Upper lobe of left lung (tissue), 6 donors: ENCODE measurements at regions not wholly inside any gene's neighbourhood (a gene's known extent, or its start where the extent isn't known, plus 50 kb on each side); places are given as distances from the start of the nearest gene placed in this dataset.
A peak's percentile ranks its signal among the peaks of the same experiment; 100 is the strongest.

Experiments
- ATAC-seq, 2 donors: fragments of 200-7000 bp; cut with Tn5 transposase; one replicate each; pipeline ENCODE4 v1.9.1; 2022; ENCODE audit warnings: mild to moderate bottlenecking in 2 of 2, moderate library complexity in 2 of 2; ENCODE audit not compliant: low FRiP score in 2 of 2
- DNase-seq, 2 donors: peaks; one replicate each; pipeline ENCODE4 v3.0.0-alpha.2; 2019 to 2020
- H3K27ac ChIP-seq, 4 donors: fragments of 200-600 bp; sonication (generic); one replicate each; pipeline ENCODE4 v1.5.1; 2016 to 2019
- H3K27me3 ChIP-seq, 4 donors: fragments of 200-600 bp; sonication (generic); one replicate each; pipeline ENCODE4 v1.5.1; 2017 to 2019
- H3K36me3 ChIP-seq, 4 donors: fragments of 200-600 bp; sonication (generic); one replicate each; pipeline ENCODE4 v1.5.1; 2016 to 2019
- H3K4me1 ChIP-seq, 4 donors: fragments of 200-600 bp; sonication (generic); one replicate each; pipeline ENCODE4 v1.5.1; 2018 to 2019
- H3K4me3 ChIP-seq, 4 donors: fragments of 200-600 bp; sonication (generic); one replicate each; pipeline ENCODE4 v1.5.1; 2017 to 2019; ENCODE audit warnings: mild to moderate bottlenecking in 2 of 4, moderate library complexity in 1 of 4
- H3K9me3 ChIP-seq, 4 donors: fragments of 200-600 bp; sonication (generic); one replicate each; pipeline ENCODE4 v1.5.1; 2018 to 2019
- CTCF ChIP-seq, 6 experiments: fragments of 450-650 bp in 4 of 6; fragments of 200-600 bp in 2 of 6; sonication (generic) in 2 of 6; IDR thresholded peaks; one replicate each; pipeline ENCODE4 v1.5.1; 2016 to 2019; ENCODE audit warnings: antibody characterized with exemption in 6 of 6
- EP300 ChIP-seq, 4 donors: sonication (generic); formaldehyde crosslinking; IDR thresholded peaks; one replicate each; pipeline ENCODE4 v1.5.1; 2017; ENCODE audit warnings: antibody characterized with exemption in 4 of 4, control low read depth in 2 of 4
- POLR2A ChIP-seq, 4 donors: fragments of 450-650 bp; IDR thresholded peaks; one replicate each; pipeline ENCODE4 v1.5.1; 2016 to 2017; ENCODE audit warnings: antibody characterized with exemption in 4 of 4, mild to moderate bottlenecking in 2 of 4
- POLR2AphosphoS5 ChIP-seq, 2 donors: sonication (generic); formaldehyde crosslinking; IDR thresholded peaks; one replicate each; pipeline ENCODE4 v1.5.1; 2017; ENCODE audit warnings: antibody characterized with exemption in 2 of 2
- WGBS, 2 donors: methylation state at CpG; one replicate each; pipeline ENCODE4 v1.1.5; 2017 to 2018; 5-methylcytosine and 5-hydroxymethylcytosine counted together
- donor health status: DM: no; HTN: no; CAD: no; lungs with moderate emphysema.
- donor health status: DM: no; HTN: yes; CAD: no; lungs with severe emphysema.

- Histone ChIP-seq H3K36me3 (no peaks in the 10 kb centered on the region), H3K27me3 (no peaks in the 10 kb centered on the region), H3K27ac (no peak overlapping the region), H3K4me3 (no peak overlapping the region), H3K4me1 (peaks cover 0 to 5% (median 2%) of the 10 kb centered on the region in 4 donors), H3K9me3 (no peaks in the 10 kb centered on the region)
- DNase-seq = no peak
- ATAC-seq = no peak
- TF ChIP-seq POLR2AphosphoS5 (IDR thresholded peaks at IDR 0.05) (no peak), POLR2A (IDR thresholded peaks at IDR 0.05) (no peak), EP300 (IDR thresholded peaks at IDR 0.05) (no peak), CTCF (IDR thresholded peaks at IDR 0.05) (no peak)
- 85 to 89% methylated on average over 7 of the region's 7 CpGs for WGBS, 2 donors
Observed at GRCh38 chr1:38523568-38523939, 336.0 kb downstream of the RRAGC start.

- Histone ChIP-seq H3K9me3 (no peaks in the 10 kb centered on the region), H3K36me3 (no peaks in the 10 kb centered on the region), H3K27me3 (no peaks in the 10 kb centered on the region), H3K4me1 (peaks cover 0 to 5% (median 2%) of the 10 kb centered on the region in 4 donors), H3K27ac (no peak overlapping the region), H3K4me3 (no peak overlapping the region)
- ATAC-seq (no peak), DNase-seq (no peak)
- TF ChIP-seq POLR2AphosphoS5 (IDR thresholded peaks at IDR 0.05) (no peak), CTCF (IDR thresholded peaks at IDR 0.05) (no peak), EP300 (IDR thresholded peaks at IDR 0.05) (no peak), POLR2A (IDR thresholded peaks at IDR 0.05) (no peak)
- 80 to 81% methylated on average over 10 of the region's 10 CpGs for WGBS, 2 donors
Observed at GRCh38 chr1:38522915-38523567, 336.5 kb downstream of the RRAGC start.

- DNase-seq = no peak
- Histone ChIP-seq H3K4me1 (peaks cover 0 to 7% (median 0%) of the 10 kb centered on the region in 4 donors), H3K9me3 (no peaks in the 10 kb centered on the region), H3K27me3 (no peaks in the 10 kb centered on the region), H3K4me3 (no peak overlapping the region), H3K27ac (no peak overlapping the region), H3K36me3 (no peaks in the 10 kb centered on the region)
- ATAC-seq = no peak
- no peak for TF ChIP-seq POLR2A (IDR thresholded peaks at IDR 0.05)
- no peak for TF ChIP-seq EP300 (IDR thresholded peaks at IDR 0.05)
- TF ChIP-seq CTCF (IDR thresholded peaks at IDR 0.05) = no peak
- no peak for TF ChIP-seq POLR2AphosphoS5 (IDR thresholded peaks at IDR 0.05)
- WGBS, 2 donors = 96 to 100% methylated on average over 2 of the region's 2 CpGs
Observed at GRCh38 chr1:38516560-38516959, 343.0 kb downstream of the RRAGC start.

- peaks cover 2 to 15% (median 9%) of the 10 kb centered on the region in 4 donors for H3K4me1 ChIP-seq
- no peak for TF ChIP-seq EP300 (IDR thresholded peaks at IDR 0.05)
- no peak for TF ChIP-seq POLR2AphosphoS5 (IDR thresholded peaks at IDR 0.05)
- TF ChIP-seq CTCF (IDR thresholded peaks at IDR 0.05) = no peak
- TF ChIP-seq POLR2A (IDR thresholded peaks at IDR 0.05) = no peak
- no peak overlapping the region for H3K27ac ChIP-seq
- H3K27me3 ChIP-seq = no peaks in the 10 kb centered on the region
- no peak overlapping the region for H3K4me3 ChIP-seq
- peak; percentile 36 to 56 for DNase-seq
- ATAC-seq = peak in 1 of 2 donors; percentile 42
- H3K36me3 ChIP-seq = no peaks in the 10 kb centered on the region
- 47 to 48% methylated on average over 7 of the region's 7 CpGs for WGBS, 2 donors
- no peaks in the 10 kb centered on the region for H3K9me3 ChIP-seq
Observed at GRCh38 chr1:38512789-38513188, 346.8 kb downstream of the RRAGC start.
